Activated CD4-positive, alpha-beta T cell treated with anti-CD3 and anti-CD28 coated beads, Interleukin-2, Interleukin-6, amounts not matched to agents 100 ng/mL and 50 ng/mL, durations not matched to agents 16 hours and 8 hours (primary cell): ENCODE measurements at regions not wholly inside any gene's neighbourhood (a gene's known extent, or its start where the extent isn't known, plus 50 kb on each side); places are given as distances from the start of the nearest gene placed in this dataset.
"Not testable (repeated sequence)": the region's sequence is repeated elsewhere in the genome, so short reads cannot be mapped to it uniquely, and the experiment has no call there.

Source experiments
- DNase-seq: peaks from one replicate; pipeline ENCODE4 v3.0.0-alpha.2; 2020

- no peak for DNase-seq
These were observed 50.5 kb upstream of the GRIN2A start for GRCh38 chr16:10232757-10233156.

DNA sequence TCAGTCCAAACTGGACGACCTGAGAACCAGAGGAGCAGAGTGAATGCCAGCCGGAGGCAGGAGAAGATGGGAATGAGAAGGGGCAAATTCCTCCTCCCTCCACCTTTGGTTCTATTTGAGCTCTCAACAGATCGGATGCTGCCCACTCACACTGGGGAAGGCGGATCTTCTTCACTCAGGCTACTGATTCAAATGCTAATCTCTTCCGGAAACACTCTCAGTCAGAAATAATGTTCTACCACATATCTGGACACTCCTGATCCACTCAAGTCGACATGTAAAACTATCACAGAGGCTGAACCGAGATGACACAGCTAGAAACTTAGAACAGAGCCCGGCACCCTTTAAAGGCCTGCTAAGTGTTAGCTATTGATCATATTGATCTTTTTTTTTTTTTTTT lies 57.4 kb upstream of the GRIN2A start:
- no peak for DNase-seq

GRCh38 chr16:10240854-10241613 lies 58.8 kb upstream of the GRIN2A start:
- DNase-seq, result no peak

DNA sequence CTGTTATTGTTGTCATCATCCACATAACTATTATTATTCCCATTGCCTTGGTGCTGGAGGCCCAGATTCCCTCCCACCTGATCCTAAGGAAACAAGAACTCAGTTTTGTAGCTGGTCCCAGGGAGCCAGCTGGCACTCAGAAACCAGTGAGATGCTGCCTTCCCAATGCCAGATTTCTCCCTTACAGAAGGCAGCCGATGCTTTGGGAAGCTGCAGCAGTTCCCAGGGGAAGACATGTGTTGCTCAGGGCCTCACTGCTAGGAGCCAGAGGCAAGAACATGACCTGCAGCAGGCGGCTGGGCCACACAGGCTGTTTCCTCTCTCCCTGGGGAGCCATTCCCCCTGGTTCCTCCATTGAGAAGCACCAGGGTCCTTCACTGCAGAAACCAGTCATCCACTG lies 59.9 kb upstream of the GRIN2A start:
- no peak for DNase-seq

DNA sequence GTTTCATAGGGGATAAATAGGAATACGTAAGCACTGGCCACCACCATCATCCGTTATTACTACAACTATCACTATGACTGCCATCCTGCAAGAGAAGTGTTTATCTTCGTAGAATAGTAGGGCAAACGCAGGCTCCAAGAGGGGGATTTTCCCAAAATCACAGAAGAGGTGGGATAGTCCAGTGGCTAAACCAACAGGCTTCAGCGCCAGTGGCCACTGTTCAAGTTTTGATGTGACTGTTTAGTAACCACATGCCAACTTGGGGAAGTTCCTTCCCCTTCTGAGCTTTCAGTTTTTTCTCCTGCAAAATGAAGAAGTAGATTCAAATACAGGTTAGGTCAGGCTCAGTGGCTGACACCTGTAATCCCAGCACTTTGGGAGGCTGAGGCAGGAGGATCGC lies 60.7 kb upstream of the GRIN2A start:
- no peak for DNase-seq

- DNase-seq, result no peak
These were observed 62.8 kb upstream of the GRIN2A start for GRCh38 chr16:10245002-10245401.

- DNase-seq, result no peak
These were observed 68.1 kb upstream of the GRIN2A start for GRCh38 chr16:10250137-10250828.

- no peak for DNase-seq
These were observed 69.9 kb upstream of the GRIN2A start for GRCh38 chr16:10252155-10252554.

DNA sequence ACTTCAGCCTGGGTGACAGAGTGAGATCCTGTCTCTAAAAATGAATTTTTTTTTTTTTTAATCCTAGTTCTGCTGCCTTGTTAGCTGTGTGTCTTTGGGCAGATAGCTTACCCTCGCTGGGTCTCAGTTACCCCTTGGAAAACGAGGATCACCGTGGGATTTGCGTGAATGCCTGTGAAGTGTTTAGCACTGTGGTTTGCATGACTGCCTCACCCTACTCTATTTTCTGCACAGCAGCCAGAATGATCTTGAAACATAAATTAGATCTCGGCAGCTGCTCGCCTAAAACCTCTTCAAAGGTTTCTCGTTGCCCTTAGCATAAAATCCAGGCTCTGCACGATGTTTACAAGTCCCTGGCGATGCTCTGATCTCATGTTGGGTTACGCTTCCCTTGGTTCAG lies 71.2 kb upstream of the GRIN2A start:
- no peak for DNase-seq

GRCh38 chr16:10255728-10256127 lies 73.5 kb upstream of the GRIN2A start:
- no peak for DNase-seq

- peak; percentile 44 for DNase-seq
These were observed 74.8 kb upstream of the GRIN2A start for GRCh38 chr16:10256784-10257641.

GRCh38 chr16:10257642-10258251 lies 75.5 kb upstream of the GRIN2A start:
- not testable (repeated sequence) for DNase-seq

- DNase-seq, result not testable (repeated sequence)
These were observed 76.8 kb upstream of the GRIN2A start for GRCh38 chr16:10258930-10259603.

GRCh38 chr16:10261077-10261476 lies 78.8 kb upstream of the GRIN2A start:
- no peak for DNase-seq

DNA sequence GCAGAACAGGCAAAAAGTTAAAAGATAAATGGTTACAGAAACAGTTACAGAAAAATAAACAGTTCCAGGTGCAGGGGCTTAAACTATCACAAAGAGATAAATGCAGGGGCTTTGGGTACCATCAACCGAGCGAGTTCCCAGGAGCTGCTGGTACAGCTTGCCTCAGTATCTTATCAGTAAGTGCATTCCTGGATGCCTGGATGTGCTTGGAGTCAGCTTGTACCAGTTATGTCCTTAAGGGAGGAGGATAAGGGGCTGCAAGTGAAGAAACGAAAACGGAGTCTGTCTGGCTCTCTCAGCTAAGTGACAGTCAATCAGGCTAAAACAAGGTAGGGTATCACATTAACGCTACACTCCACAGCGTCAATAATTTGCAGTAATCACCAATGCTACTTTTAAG lies 79.3 kb upstream of the GRIN2A start:
- DNase-seq, result not testable (repeated sequence)

DNA sequence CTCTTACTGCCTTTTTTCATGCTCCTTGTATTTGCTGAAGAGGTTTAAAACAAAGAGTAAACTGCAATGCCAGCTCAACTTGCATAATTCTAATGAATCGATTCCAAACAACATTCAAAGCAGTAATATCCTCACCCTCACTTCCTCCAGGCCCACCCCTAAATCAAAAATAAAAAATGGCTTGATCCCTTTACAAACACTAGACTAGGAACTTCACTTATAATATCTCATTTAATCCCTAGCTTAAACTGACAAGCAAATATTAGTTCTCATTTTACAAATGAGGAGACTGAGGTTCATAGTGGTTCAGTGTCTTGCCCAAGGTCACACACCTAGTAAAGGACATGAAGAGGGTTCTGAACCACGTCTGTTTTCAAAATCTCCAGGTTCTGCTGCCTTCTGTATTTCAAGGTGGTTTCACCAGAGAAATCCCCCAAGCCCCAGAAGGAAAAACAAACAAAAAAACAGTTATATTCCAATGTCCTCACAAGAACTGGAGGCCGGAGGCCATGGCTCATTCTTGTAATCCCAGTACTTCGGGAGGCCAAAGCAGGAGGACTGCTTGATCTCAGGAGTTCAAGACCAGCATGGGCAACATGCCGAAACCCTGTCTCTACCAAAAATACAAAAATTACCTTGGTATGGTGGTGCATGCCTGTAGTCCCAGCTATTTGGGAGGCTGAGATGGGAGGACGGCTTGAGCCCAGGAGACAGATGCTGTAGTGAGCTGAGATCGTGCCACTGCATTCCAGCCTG lies 80.3 kb upstream of the GRIN2A start:
- DNase-seq, result no peak

DNA sequence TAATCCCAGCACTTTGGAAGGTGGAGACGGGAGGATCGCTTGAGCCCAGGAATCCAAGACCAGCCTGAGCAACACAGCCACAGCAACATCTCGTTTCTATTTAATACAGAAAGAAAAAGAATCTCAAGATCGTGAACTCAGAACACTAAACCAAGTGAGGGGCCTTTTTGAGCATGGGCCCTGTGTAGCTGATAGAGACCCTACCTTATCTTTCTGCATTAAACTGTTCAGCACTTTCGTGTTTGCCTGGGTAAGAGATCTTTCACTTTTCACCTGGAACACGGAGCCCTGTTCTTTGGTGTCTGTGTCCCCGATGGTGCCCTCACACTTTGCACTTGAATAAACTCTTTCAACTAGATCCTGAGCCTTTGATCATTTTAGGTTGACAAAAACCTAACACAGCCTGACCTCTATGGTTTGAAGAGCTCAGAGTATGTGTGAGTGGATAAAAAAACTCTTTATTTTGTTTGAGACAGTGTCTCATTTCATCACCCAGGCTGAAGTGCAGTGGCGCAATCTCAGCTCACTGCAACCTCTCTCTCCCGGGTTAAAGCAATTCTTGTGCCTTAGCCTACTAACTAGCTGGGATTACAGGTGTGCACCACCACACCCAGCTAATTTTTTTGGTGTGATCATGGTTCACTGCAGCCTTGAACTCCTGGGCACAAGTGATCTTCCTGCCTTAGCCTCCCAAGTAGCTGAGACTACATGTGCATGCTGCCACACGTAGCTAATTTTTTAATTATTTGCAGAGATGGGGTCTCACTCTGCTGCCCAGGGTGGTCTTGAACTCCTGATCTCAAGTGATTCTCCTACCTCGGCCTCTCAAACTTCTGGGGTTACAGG lies 83.8 kb upstream of the GRIN2A start:
- DNase-seq, result peak; percentile 16

DNA sequence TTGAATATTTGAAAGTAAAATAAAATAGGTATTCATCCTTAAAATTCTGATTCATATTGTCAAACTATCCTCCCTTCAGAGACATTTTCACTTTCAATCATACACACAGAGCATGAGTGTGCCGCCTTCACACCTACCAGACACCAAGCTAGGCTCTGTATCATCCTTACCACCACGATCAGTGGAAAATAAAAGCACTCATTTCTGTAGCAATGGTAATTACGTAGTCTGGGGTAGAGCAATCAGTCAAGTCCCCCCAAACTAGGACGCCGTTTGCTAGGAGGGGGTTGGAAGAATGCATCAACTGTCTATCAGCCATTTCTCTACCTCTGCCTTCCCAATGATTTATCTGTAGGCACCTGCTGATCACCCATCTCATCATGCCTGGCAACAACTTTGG lies 84.6 kb upstream of the GRIN2A start:
- DNase-seq, result peak; percentile 88

DNA sequence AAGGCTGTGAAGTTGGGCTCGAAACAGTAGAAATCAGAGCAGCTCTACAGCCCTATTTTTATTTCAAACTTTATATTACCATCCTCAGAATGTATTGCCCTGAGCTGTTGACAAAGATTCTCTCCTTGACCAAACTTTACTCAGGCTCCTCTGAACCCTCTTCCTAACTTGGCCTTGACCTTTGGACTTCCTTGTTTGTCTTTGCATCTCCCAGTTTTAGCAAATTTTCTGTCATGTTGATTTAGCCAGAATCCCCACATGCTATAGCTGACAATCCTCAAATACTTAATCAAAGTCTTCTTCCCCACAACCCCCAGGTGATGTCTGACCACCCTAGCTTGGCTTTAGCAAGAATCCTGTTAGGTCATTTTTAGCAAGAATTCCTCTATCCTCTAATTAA lies 87.4 kb upstream of the GRIN2A start:
- no peak for DNase-seq

DNA sequence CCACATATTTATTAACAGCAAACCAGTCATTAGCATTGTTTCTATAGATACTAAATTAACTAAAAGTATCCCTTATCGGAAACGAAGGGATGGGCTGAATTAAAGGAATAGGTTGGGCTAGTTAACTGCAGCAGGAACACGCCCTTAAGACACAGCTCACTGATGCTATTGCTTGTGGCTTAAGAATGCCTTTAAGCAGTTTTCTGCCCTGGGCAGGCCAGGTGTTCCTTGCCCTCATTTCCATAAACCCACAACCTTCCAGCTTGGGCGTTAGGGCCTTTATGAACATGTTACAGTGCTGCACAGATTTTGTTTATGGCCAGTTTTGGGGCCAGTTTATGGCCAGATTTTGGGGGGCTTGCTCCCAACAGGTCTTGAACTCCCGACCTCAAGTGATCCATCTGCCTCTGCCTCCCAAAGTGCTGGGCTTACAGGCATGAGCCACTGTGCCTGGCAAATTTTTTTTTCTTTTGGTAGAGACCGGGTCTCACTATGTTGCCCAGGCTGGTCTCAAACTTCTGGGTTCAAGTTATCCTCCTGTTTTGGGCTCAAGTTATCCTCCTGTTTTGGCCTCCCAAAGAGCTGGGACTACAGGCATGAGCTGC lies 90.1 kb upstream of the GRIN2A start:
- DNase-seq, result not testable (repeated sequence)
